Fibroblast of lung (primary cell): ENCODE measurements at regions not wholly inside any gene's neighbourhood (a gene's known extent, or its start where the extent isn't known, plus 50 kb on each side); places are given as distances from the start of the nearest gene placed in this dataset.

Source experiments
- DNase-seq, 2 donors: peaks; one replicate each; pipeline versions ENCODE4 v3.0.0 to v3.0.0-alpha.2; 2010; ENCODE audit warnings: low read depth in 2 of 2
- H2AFZ ChIP-seq: 2 replicates; pipeline ENCODE4 v1.5.1; 2012; ENCODE audit warnings: low read length, control low read depth, inconsistent platforms
- H3K27ac ChIP-seq: 2 replicates; pipeline ENCODE4 v1.5.1; 2011; ENCODE audit warnings: low read length, control low read depth; ENCODE audit not compliant: insufficient read depth
- H3K27me3 ChIP-seq: 2 replicates; pipeline ENCODE4 v1.5.1; 2011; ENCODE audit warnings: mild to moderate bottlenecking, low read length; ENCODE audit not compliant: control insufficient read depth, insufficient read depth
- H3K36me3 ChIP-seq: 2 replicates; pipeline ENCODE4 v1.5.1; 2011; ENCODE audit warnings: low read length; ENCODE audit not compliant: control insufficient read depth, insufficient read depth
- H3K4me1 ChIP-seq: 2 replicates; pipeline ENCODE4 v1.5.1; 2011; ENCODE audit warnings: low read length; ENCODE audit not compliant: control insufficient read depth, insufficient read depth; ENCODE audit errors: extremely low read depth
- H3K4me2 ChIP-seq: 2 replicates; pipeline ENCODE4 v1.5.1; 2011; ENCODE audit warnings: low read length, control low read depth; ENCODE audit not compliant: insufficient read depth; ENCODE audit errors: extremely low read depth
- H3K4me3 ChIP-seq, 4 experiments: fragments of 200-600 bp in 1 of 4; sonication (generic) in 1 of 4; replicated peaks in 1 of 4; 2 replicates each; pipeline ENCODE4 v1.5.1; 2011 to 2016; ENCODE audit warnings: low read length in 4 of 4, low read depth in 3 of 4, mild to moderate bottlenecking in 3 of 4, control low read depth in 2 of 4, inconsistent platforms in 1 of 4, mixed read lengths in 1 of 4; ENCODE audit not compliant: insufficient read depth in 1 of 4; ENCODE audit errors: control extremely low read depth in 1 of 4
- H3K79me2 ChIP-seq: 2 replicates; pipeline ENCODE4 v1.5.1; 2012; ENCODE audit warnings: mild to moderate bottlenecking, low read length, inconsistent platforms; ENCODE audit not compliant: control insufficient read depth, insufficient read depth
- H3K9ac ChIP-seq: 2 replicates; pipeline ENCODE4 v1.5.1; 2011; ENCODE audit warnings: mild to moderate bottlenecking, low read length, control low read depth; ENCODE audit not compliant: insufficient read depth
- H3K9me3 ChIP-seq: 2 replicates; pipeline ENCODE4 v1.5.1; 2012; ENCODE audit warnings: low read depth, low read length; ENCODE audit not compliant: control insufficient read depth, insufficient read depth
- H4K20me1 ChIP-seq: 2 replicates; pipeline ENCODE4 v1.5.1; 2011; ENCODE audit warnings: low read length; ENCODE audit not compliant: control insufficient read depth, insufficient read depth; ENCODE audit errors: extremely low read depth
- CTCF ChIP-seq, 2 donors: IDR thresholded peaks in 1 of 2; conservative IDR thresholded peaks in 1 of 2; 1 replicate in 1 of 2; 2 replicates in 1 of 2; pipeline ENCODE4 v1.5.1; 2011 to 2012; ENCODE audit warnings: low read length in 2 of 2, control low read depth in 1 of 2, inconsistent platforms in 1 of 2, low read depth in 1 of 2, mild to moderate bottlenecking in 1 of 2
- EZH2 ChIP-seq: IDR thresholded peaks from 2 replicates; pipeline ENCODE4 v1.5.1; 2012; ENCODE audit warnings: low read length, control low read depth, mild to moderate bottlenecking; ENCODE audit errors: missing control alignments

- Histone ChIP-seq H3K4me3 (no peak overlapping the region), H2AFZ (no peak overlapping the region), H3K9ac (no peak overlapping the region), H4K20me1 (no peaks in the 10 kb centered on the region), H3K4me2 (no peak overlapping the region), H3K36me3 (no peaks in the 10 kb centered on the region), H3K27me3 (no peaks in the 10 kb centered on the region), H3K27ac (no peak overlapping the region), H3K4me1 (no peaks in the 10 kb centered on the region), H3K79me2 (no peaks in the 10 kb centered on the region), H3K9me3 (no peaks in the 10 kb centered on the region)
- TF ChIP-seq EZH2, result no peak
- TF ChIP-seq CTCF (conservative IDR thresholded peaks at IDR 0.05 in 1 of 2, IDR thresholded peaks at IDR 0.05 in 1 of 2; ENCODE audit: low read depth in 1 of 2, low read length in 2 of 2), result no peak
- DNase-seq, result no peak
Observed at GRCh38 chr1:90336552-90337324, 341.8 kb downstream of the ZNF326 start.

- Histone ChIP-seq H3K4me2 (no peak overlapping the region), H3K27me3 (no peaks in the 10 kb centered on the region), H3K4me3 (no peak overlapping the region), H4K20me1 (no peaks in the 10 kb centered on the region), H3K4me1 (no peaks in the 10 kb centered on the region), H2AFZ (no peak overlapping the region), H3K27ac (no peak overlapping the region), H3K36me3 (no peaks in the 10 kb centered on the region), H3K79me2 (no peaks in the 10 kb centered on the region), H3K9ac (no peak overlapping the region), H3K9me3 (no peaks in the 10 kb centered on the region)
- TF ChIP-seq EZH2 (no peak), CTCF (conservative IDR thresholded peaks at IDR 0.05 in 1 of 2, IDR thresholded peaks at IDR 0.05 in 1 of 2; ENCODE audit: low read depth in 1 of 2, low read length in 2 of 2) (no peak)
- peak in 1 of 2 donors; percentile 50 for DNase-seq
Observed at GRCh38 chr1:90335558-90335957, 340.6 kb downstream of the ZNF326 start.

GRCh38 chr1:90334137-90334536 lies 339.2 kb downstream of the ZNF326 start:
- H3K79me2 ChIP-seq, result no peaks in the 10 kb centered on the region
- H3K9ac ChIP-seq, result no peak overlapping the region
- TF ChIP-seq EZH2, result no peak
- TF ChIP-seq CTCF (conservative IDR thresholded peaks at IDR 0.05 in 1 of 2, IDR thresholded peaks at IDR 0.05 in 1 of 2; ENCODE audit: low read depth in 1 of 2, low read length in 2 of 2), result no peak
- no peak overlapping the region for H3K27ac ChIP-seq
- no peak overlapping the region for H2AFZ ChIP-seq
- no peaks in the 10 kb centered on the region for H3K27me3 ChIP-seq
- H3K4me1 ChIP-seq, result no peaks in the 10 kb centered on the region
- no peak overlapping the region for H3K4me2 ChIP-seq
- H3K4me3 ChIP-seq, result no peak overlapping the region
- H3K36me3 ChIP-seq, result no peaks in the 10 kb centered on the region
- H3K9me3 ChIP-seq, result no peaks in the 10 kb centered on the region
- H4K20me1 ChIP-seq, result no peaks in the 10 kb centered on the region
- DNase-seq, result no peak
